ENCODE measurements at regions not wholly inside any gene's neighbourhood (a gene's known extent, or its start where the extent isn't known, plus 50 kb on each side); places are given as distances from the start of the nearest gene placed in this dataset.
A peak's percentile ranks its signal among the peaks of the same experiment; 100 is the strongest.

DNA sequence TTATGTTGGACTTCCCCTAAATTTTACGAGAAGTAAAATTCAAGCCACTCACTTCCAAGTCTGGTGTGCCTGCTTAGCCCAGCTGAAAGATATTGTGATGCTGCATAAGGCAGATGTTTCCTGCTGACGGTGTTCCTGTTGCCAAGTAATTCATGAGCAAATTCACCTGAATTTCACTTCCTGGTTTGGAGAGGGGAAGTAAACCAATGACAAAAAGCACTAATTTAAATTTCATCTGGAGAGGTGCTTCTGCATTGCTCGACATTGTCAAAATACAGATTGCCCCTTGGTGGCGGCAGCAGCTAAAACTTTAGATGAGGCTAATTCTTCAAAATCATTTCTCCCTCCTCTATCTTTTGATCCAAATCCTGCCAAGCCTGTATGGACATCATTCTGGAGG is 281.1 kb downstream of the AACS start:
- Histone ChIP-seq H3K79me1 (ENCODE audit: low read depth, low read length) (no peaks in the 10 kb centered on the region; the same call in 1 of the 2 replicates), H4K20me1 (replicated peaks in 1 of 2; ENCODE audit: control insufficient read depth in 1 of 2, insufficient read depth in 2 of 2, low read length in 2 of 2) (no peaks in the 10 kb centered on the region), H2BK15ac (ENCODE audit: low read length) (no peak overlapping the region), H2BK12ac (ENCODE audit: low read depth, low read length) (no peak overlapping the region), H4K5ac (ENCODE audit: insufficient read length, low read depth, low read length) (no peak overlapping the region), H2BK20ac (ENCODE audit: low read length) (no peak overlapping the region), H3K79me2 (ENCODE audit: control insufficient read depth in 1 of 2, insufficient read depth in 2 of 2, low read length in 2 of 2) (no peaks in the 10 kb centered on the region), H2BK120ac (replicated peaks; ENCODE audit: low read depth, low read length) (no peak overlapping the region), H3K4me2 (ENCODE audit: insufficient read depth in 1 of 2, low read depth in 2 of 2, low read length in 2 of 2) (peak overlapping the region; percentile 14 to 52), H3K9me3 (ENCODE audit: insufficient read depth in 2 of 2, low read depth in 1 of 2, low read length in 1 of 2) (no peaks in the 10 kb centered on the region), H3K56ac (replicated peaks; ENCODE audit: insufficient read length, low read depth, low read length) (no peak overlapping the region), H3K36me3 (ENCODE audit: control insufficient read depth in 2 of 4, insufficient read depth in 4 of 4, low read length in 3 of 4) (peaks cover 0 to 18% (median 0%) of the 10 kb centered on the region in 4 experiments; a peak in 2 of 8 replicates), H3K14ac (ENCODE audit: insufficient read length) (no peak overlapping the region), H3K23ac (ENCODE audit: insufficient read length) (no peak overlapping the region), H2BK5ac (ENCODE audit: low read depth, low read length) (no peak overlapping the region; the same call in 1 of the 2 replicates), H2AK5ac (ENCODE audit: low read depth, low read length) (no peak overlapping the region), H4K8ac (ENCODE audit: extremely low read depth, insufficient read depth, low read length) (no peak overlapping the region), H4K91ac (replicated peaks; ENCODE audit: insufficient read length, low read length) (no peak overlapping the region), H3K4me1 (replicated peaks in 1 of 4; ENCODE audit: control insufficient read depth in 3 of 4, insufficient read depth in 4 of 4, low read length in 3 of 4) (peaks cover 0 to 20% (median 10%) of the 10 kb centered on the region in 4 experiments; a peak in 5 of 7 replicates), H3K4me3 (ENCODE audit: extremely low read depth in 1 of 4, insufficient read depth in 2 of 4, low read depth in 3 of 4, low read length in 4 of 4) (peak overlapping the region in 1 of 4 experiments; percentile 7; a peak in 1 of 8 replicates), H3K27ac (ENCODE audit: low read depth, low read length) (no peak overlapping the region), H3K4ac (replicated peaks; ENCODE audit: insufficient read length, low read depth, low read length) (no peak overlapping the region), H3K18ac (ENCODE audit: extremely low read depth, low read length) (no peak overlapping the region), H2AFZ (ENCODE audit: low read length) (no peak overlapping the region), H3K9ac (replicated peaks in 1 of 4; ENCODE audit: extremely low read depth in 1 of 4, low read depth in 3 of 4, low read length in 3 of 4) (peak overlapping the region in 1 of 4 experiments; percentile 36; a peak in 1 of 7 replicates), H3K27me3 (replicated peaks in 1 of 4; ENCODE audit: control insufficient read depth in 3 of 4, extremely low read depth in 1 of 4, insufficient read depth in 3 of 4, low read length in 3 of 4) (no peaks in the 10 kb centered on the region), H3K23me2 (ENCODE audit: low read depth, low read length) (no peaks in the 10 kb centered on the region)
- ChIA-PET CTCF (ENCODE audit: partially characterized antibody) (interaction anchor here (0.5 to 12.3 kb wide), 6 partner anchors 13 to 66 kb away, joined by 3 to 141 read pairs (median 4); no protein-coding TSS in a partner anchor), POLR2A (ENCODE audit: partially characterized antibody) (no interaction called here)
- TF ChIP-seq, protein P1, sequence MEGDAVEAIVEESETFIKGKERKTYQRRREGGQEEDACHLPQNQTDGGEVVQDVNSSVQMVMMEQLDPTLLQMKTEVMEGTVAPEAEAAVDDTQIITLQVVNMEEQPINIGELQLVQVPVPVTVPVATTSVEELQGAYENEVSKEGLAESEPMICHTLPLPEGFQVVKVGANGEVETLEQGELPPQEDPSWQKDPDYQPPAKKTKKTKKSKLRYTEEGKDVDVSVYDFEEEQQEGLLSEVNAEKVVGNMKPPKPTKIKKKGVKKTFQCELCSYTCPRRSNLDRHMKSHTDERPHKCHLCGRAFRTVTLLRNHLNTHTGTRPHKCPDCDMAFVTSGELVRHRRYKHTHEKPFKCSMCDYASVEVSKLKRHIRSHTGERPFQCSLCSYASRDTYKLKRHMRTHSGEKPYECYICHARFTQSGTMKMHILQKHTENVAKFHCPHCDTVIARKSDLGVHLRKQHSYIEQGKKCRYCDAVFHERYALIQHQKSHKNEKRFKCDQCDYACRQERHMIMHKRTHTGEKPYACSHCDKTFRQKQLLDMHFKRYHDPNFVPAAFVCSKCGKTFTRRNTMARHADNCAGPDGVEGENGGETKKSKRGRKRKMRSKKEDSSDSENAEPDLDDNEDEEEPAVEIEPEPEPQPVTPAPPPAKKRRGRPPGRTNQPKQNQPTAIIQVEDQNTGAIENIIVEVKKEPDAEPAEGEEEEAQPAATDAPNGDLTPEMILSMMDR (IDR thresholded peaks at IDR 0.05; ENCODE audit: control extremely low read depth in 1 of 3, insufficient read depth in 1 of 3, low read depth in 1 of 3, low read length in 3 of 3), result peak in 2 of 3 experiments; percentile 15 to 28; a peak in 1 of 4 replicates
- TF ChIP-seq JUND (IDR thresholded peaks at IDR 0.05; ENCODE audit: low read length), result 0 out of 2 replicates have a peak, but pooled peaks have one; percentile 8
- peak; percentile 58 to 59 for TF ChIP-seq RAD21 (IDR thresholded peaks at IDR 0.05 in 1 of 2, conservative IDR thresholded peaks at IDR 0.05 in 1 of 2; ENCODE audit: low read depth in 2 of 2, low read length in 2 of 2)
- no peak for TF ChIP-seq POU5F1 (IDR thresholded peaks at IDR 0.05; ENCODE audit: low read depth, low read length)
- peak; percentile 24; the same call in 1 of the 2 replicates for TF ChIP-seq CREB1 (IDR thresholded peaks at IDR 0.05)
- 0 out of 4 replicates have a peak, but pooled peaks of 1 of the 2 experiments have one; percentile 44 for TF ChIP-seq SIN3A (conservative IDR thresholded peaks at IDR 0.05 in 1 of 2, IDR thresholded peaks at IDR 0.05 in 1 of 2; ENCODE audit: low read depth in 1 of 2, low read length in 2 of 2)
- peak; percentile 95 for FAIRE-seq
- peak; percentile 13 to 42 for DNase-seq (ENCODE audit: low read depth in 1 of 2, low spot score in 2 of 2)
- 16% methylated on average over 4 of the region's 4 CpGs; no CpG with 5 or more reads in 1 of the 2 experiments for WGBS, 2 experiments (ENCODE audit: extremely low coverage in 1 of 2, insufficient coverage in 1 of 2, insufficient read length in 1 of 2, insufficient replicate concordance in 2 of 2, low coverage in 1 of 2, low lambda C conversion rate in 2 of 2, missing lambda C conversion rate in 1 of 2)
